Ascending aorta (tissue), 2 donors: ENCODE measurements at regions not wholly inside any gene's neighbourhood (a gene's known extent, or its start where the extent isn't known, plus 50 kb on each side); places are given as distances from the start of the nearest gene placed in this dataset.

ENCODE experiments used
- DNase-seq, 2 donors: peaks; one replicate each; pipeline ENCODE4 v3.0.0-alpha.2; 2019; ENCODE audit warnings: low spot score in 2 of 2
- H3K27ac ChIP-seq, 2 donors: fragments of 200-600 bp; sonication (generic); one replicate each; pipeline ENCODE4 v1.5.1; 2016 to 2017; ENCODE audit warnings: mild to moderate bottlenecking in 1 of 2
- H3K27me3 ChIP-seq: fragments of 200-600 bp; sonication (generic); one replicate; pipeline ENCODE4 v1.5.1; 2017
- H3K36me3 ChIP-seq, 2 donors: fragments of 200-600 bp; sonication (generic); one replicate each; pipeline ENCODE4 v1.5.1; 2016
- H3K4me1 ChIP-seq, 2 donors: fragments of 200-600 bp; sonication (generic); one replicate each; pipeline ENCODE4 v1.5.1; 2016 to 2017; ENCODE audit warnings: mild to moderate bottlenecking in 1 of 2
- H3K4me3 ChIP-seq, 2 donors: fragments of 200-600 bp; sonication (generic); one replicate each; pipeline ENCODE4 v1.5.1; 2016 to 2017; ENCODE audit warnings: mild to moderate bottlenecking in 1 of 2
- H3K9me3 ChIP-seq, 2 donors: fragments of 200-600 bp; sonication (generic); one replicate each; pipeline ENCODE4 v1.5.1; 2016
- CTCF ChIP-seq, 3 experiments: fragments of 200-600 bp in 2 of 3; fragments of 450-650 bp in 1 of 3; sonication (generic) in 2 of 3; IDR thresholded peaks; one replicate each; pipeline ENCODE4 v1.5.1; 2016 to 2019; ENCODE audit warnings: antibody characterized with exemption in 3 of 3, mild to moderate bottlenecking in 1 of 3, moderate library complexity in 1 of 3
- intact Hi-C: fragments of 100-400 bp; cut with DNase I; formaldehyde crosslinking; loops from one replicate; pipeline ENCODE4 v1.15.1; 2023

- Histone ChIP-seq H3K27me3 (no peaks in the 10 kb centered on the region), H3K36me3 (no peaks in the 10 kb centered on the region), H3K4me3 (no peak overlapping the region), H3K4me1 (no peaks in the 10 kb centered on the region), H3K27ac (no peak overlapping the region), H3K9me3 (no peaks in the 10 kb centered on the region)
- intact Hi-C loops = no loop called here
- no peak for TF ChIP-seq CTCF (IDR thresholded peaks at IDR 0.05)
- DNase-seq = no peak
These were observed 548.1 kb downstream of the BRINP3 start for GRCh38 chr1:189929501-189930099.

DNA sequence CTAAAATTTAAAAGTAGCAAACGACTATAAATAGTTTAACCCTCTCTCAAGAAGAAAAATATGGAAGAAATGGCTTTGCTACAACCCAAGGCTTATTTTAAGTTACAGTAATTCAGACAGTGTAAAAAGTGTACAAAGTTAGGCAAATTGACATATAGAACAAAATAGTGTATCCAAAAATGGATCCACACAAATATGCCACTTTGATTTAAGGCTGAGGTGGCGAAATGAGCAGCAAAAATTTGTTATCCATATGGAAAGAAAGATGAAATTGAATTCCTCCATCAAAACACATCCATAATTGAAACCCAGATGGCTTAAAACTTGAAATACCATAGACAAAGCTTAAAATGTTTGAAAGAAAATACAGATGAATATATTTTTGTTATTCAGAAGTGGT, 540.8 kb downstream of the BRINP3 start:
- intact Hi-C loops = no loop called here
- Histone ChIP-seq H3K36me3 (no peaks in the 10 kb centered on the region), H3K4me3 (no peak overlapping the region), H3K27ac (no peak overlapping the region), H3K27me3 (no peaks in the 10 kb centered on the region), H3K4me1 (no peaks in the 10 kb centered on the region), H3K9me3 (no peaks in the 10 kb centered on the region)
- TF ChIP-seq CTCF (IDR thresholded peaks at IDR 0.05) = no peak
- no peak for DNase-seq

DNA sequence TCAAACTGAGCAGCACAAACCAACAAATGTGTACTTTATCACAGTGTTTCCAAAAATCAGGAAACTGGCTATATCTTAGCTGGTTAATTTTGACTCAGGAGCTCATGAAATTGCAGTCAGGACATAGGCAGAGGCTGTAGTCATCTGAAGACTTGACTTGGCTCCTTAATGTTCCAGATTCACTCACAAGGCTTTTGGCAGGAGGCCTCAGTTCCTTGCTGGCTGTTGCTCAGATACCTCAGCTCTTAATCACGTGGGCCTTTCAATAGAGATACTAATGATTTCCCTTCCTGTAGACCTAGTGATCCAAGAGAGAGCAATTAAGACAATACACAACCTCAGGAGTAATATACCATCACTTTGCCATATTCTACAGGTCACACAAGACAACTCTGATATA, 537.7 kb downstream of the BRINP3 start:
- no peaks in the 10 kb centered on the region for H3K9me3 ChIP-seq
- no peak for TF ChIP-seq CTCF (IDR thresholded peaks at IDR 0.05)
- no peaks in the 10 kb centered on the region for H3K27me3 ChIP-seq
- intact Hi-C loops = no loop called here
- H3K36me3 ChIP-seq = no peaks in the 10 kb centered on the region
- no peaks in the 10 kb centered on the region for H3K4me1 ChIP-seq
- H3K4me3 ChIP-seq = no peak overlapping the region
- no peak for DNase-seq
- no peak overlapping the region for H3K27ac ChIP-seq

DNA sequence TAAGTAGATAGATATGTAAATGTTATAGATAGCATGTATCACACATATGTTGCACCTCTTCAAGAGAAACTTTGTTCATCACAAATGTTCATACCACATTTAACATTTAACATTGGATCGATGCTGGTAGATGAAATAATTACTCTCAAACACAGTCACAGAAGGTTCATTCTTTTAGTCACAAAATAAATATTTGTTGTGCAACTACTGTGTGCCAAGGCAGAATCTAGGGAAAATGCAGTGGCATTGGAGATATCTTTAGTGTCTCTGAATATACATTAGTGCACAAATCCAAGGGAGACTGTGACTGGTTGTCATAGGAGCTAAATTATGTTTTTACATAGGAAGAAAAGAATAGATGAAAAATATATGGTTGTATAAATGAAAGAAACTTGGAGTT, 535.7 kb downstream of the BRINP3 start:
- TF ChIP-seq CTCF (IDR thresholded peaks at IDR 0.05) = no peak
- intact Hi-C loops = no loop called here
- H3K36me3 ChIP-seq = no peaks in the 10 kb centered on the region

GRCh38 chr1:189958756-189959155, 518.9 kb downstream of the BRINP3 start:
- Histone ChIP-seq H3K36me3 (no peaks in the 10 kb centered on the region), H3K4me3 (no peak overlapping the region), H3K27ac (no peak overlapping the region), H3K27me3 (no peaks in the 10 kb centered on the region), H3K4me1 (peaks cover 0 to 4% of the 10 kb centered on the region in 2 donors), H3K9me3 (no peaks in the 10 kb centered on the region)
- no peak for TF ChIP-seq CTCF (IDR thresholded peaks at IDR 0.05)
- DNase-seq = no peak
- intact Hi-C loops = no loop called here

More for the DNA sequence above, 535.7 kb downstream of the BRINP3 start:
- no peak for DNase-seq
- Histone ChIP-seq H3K27me3 (no peaks in the 10 kb centered on the region), H3K27ac (no peak overlapping the region), H3K9me3 (no peaks in the 10 kb centered on the region), H3K4me1 (no peaks in the 10 kb centered on the region), H3K4me3 (no peak overlapping the region)

GRCh38 chr1:189960769-189961168, 516.9 kb downstream of the BRINP3 start:
- no peak for TF ChIP-seq CTCF (IDR thresholded peaks at IDR 0.05)
- no peaks in the 10 kb centered on the region for H3K9me3 ChIP-seq
- no peak overlapping the region for H3K4me3 ChIP-seq
- H3K36me3 ChIP-seq = no peaks in the 10 kb centered on the region
- no peak overlapping the region for H3K27ac ChIP-seq
- H3K27me3 ChIP-seq = no peaks in the 10 kb centered on the region
- intact Hi-C loops = no loop called here
- H3K4me1 ChIP-seq = peaks cover 0 to 4% of the 10 kb centered on the region in 2 donors
- no peak for DNase-seq
